ENCODE measurements at regions not wholly inside any gene's neighbourhood (a gene's known extent, or its start where the extent isn't known, plus 50 kb on each side); places are given as distances from the start of the nearest gene placed in this dataset.

DNA sequence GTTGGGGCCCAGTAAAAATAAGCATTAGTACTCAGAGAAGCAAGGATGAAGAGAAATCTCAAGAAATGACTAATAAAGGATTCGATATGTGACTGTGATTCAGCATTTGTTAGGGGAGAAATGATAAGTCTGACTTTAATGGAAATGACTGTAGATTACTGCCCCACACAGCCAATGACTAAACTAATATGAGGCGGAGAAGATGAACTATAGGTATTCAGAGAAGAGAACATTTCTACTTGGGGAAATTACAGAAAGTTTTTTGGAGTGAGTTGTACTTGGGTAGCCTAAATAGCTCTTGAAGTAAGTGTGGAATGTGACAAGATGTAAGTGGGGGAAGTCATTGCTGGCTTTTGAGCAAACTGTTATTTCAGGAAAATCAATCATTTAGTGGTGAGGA, 380.0 kb downstream of the PDCD6IP start:
- TF ChIP-seq, protein P1, sequence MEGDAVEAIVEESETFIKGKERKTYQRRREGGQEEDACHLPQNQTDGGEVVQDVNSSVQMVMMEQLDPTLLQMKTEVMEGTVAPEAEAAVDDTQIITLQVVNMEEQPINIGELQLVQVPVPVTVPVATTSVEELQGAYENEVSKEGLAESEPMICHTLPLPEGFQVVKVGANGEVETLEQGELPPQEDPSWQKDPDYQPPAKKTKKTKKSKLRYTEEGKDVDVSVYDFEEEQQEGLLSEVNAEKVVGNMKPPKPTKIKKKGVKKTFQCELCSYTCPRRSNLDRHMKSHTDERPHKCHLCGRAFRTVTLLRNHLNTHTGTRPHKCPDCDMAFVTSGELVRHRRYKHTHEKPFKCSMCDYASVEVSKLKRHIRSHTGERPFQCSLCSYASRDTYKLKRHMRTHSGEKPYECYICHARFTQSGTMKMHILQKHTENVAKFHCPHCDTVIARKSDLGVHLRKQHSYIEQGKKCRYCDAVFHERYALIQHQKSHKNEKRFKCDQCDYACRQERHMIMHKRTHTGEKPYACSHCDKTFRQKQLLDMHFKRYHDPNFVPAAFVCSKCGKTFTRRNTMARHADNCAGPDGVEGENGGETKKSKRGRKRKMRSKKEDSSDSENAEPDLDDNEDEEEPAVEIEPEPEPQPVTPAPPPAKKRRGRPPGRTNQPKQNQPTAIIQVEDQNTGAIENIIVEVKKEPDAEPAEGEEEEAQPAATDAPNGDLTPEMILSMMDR (IDR thresholded peaks at IDR 0.05; ENCODE audit: insufficient read depth, low read length) = no peak
- TF ChIP-seq POLR2AphosphoS5 (IDR thresholded peaks at IDR 0.05; ENCODE audit: low read depth) = no peak
- TF ChIP-seq SPI1 (IDR thresholded peaks at IDR 0.05; ENCODE audit: borderline replicate concordance, low read depth) = no peak
- TF ChIP-seq GABPA (IDR thresholded peaks at IDR 0.05; ENCODE audit: low read depth) = no peak
- TF ChIP-seq, protein P2, sequence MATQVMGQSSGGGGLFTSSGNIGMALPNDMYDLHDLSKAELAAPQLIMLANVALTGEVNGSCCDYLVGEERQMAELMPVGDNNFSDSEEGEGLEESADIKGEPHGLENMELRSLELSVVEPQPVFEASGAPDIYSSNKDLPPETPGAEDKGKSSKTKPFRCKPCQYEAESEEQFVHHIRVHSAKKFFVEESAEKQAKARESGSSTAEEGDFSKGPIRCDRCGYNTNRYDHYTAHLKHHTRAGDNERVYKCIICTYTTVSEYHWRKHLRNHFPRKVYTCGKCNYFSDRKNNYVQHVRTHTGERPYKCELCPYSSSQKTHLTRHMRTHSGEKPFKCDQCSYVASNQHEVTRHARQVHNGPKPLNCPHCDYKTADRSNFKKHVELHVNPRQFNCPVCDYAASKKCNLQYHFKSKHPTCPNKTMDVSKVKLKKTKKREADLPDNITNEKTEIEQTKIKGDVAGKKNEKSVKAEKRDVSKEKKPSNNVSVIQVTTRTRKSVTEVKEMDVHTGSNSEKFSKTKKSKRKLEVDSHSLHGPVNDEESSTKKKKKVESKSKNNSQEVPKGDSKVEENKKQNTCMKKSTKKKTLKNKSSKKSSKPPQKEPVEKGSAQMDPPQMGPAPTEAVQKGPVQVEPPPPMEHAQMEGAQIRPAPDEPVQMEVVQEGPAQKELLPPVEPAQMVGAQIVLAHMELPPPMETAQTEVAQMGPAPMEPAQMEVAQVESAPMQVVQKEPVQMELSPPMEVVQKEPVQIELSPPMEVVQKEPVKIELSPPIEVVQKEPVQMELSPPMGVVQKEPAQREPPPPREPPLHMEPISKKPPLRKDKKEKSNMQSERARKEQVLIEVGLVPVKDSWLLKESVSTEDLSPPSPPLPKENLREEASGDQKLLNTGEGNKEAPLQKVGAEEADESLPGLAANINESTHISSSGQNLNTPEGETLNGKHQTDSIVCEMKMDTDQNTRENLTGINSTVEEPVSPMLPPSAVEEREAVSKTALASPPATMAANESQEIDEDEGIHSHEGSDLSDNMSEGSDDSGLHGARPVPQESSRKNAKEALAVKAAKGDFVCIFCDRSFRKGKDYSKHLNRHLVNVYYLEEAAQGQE (IDR thresholded peaks at IDR 0.05; ENCODE audit: insufficient replicate concordance, low read depth) = no peak
- no peak for DNase-seq (ENCODE audit: low read depth in 1 of 2, low spot score in 1 of 2)
- Histone ChIP-seq H3K4me3 (replicated peaks; ENCODE audit: insufficient read depth, low read length) (no peak overlapping the region), H3K27ac (replicated peaks) (no peak overlapping the region), H3K27me3 (ENCODE audit: insufficient read depth, poor library complexity, severe bottlenecking) (no peaks in the 10 kb centered on the region)

DNA sequence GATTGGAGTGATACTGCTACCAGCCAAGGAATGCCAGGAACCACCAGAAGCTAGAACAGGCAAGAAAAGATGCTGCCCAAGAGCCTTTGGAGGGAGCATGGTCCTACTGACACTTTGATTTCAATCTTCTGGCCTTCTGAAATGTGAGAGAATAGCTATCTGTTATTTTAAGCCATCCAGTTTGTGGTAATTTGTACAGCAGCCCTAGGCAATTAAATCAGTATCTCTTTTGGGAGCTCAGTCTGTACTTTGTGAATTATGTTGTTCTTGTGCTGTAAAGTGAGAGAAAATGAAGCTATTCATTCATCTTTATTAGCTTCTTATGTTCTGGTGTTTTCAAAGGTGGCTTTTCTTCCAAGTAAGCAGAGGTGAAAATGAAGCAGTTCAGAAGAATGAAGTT, 381.3 kb downstream of the PDCD6IP start:
- Histone ChIP-seq H3K27ac (replicated peaks) (no peak overlapping the region), H3K4me3 (replicated peaks; ENCODE audit: insufficient read depth, low read length) (no peak overlapping the region), H3K27me3 (ENCODE audit: insufficient read depth, poor library complexity, severe bottlenecking) (no peaks in the 10 kb centered on the region)
- TF ChIP-seq, protein P1 (IDR thresholded peaks at IDR 0.05; ENCODE audit: insufficient read depth, low read length) = no peak
- TF ChIP-seq POLR2AphosphoS5 (IDR thresholded peaks at IDR 0.05; ENCODE audit: low read depth) = no peak
- TF ChIP-seq SPI1 (IDR thresholded peaks at IDR 0.05; ENCODE audit: borderline replicate concordance, low read depth) = no peak
- TF ChIP-seq, protein P2 (IDR thresholded peaks at IDR 0.05; ENCODE audit: insufficient replicate concordance, low read depth) = no peak
- TF ChIP-seq GABPA (IDR thresholded peaks at IDR 0.05; ENCODE audit: low read depth) = no peak
- no peak for DNase-seq (ENCODE audit: low read depth in 1 of 2, low spot score in 1 of 2)

DNA sequence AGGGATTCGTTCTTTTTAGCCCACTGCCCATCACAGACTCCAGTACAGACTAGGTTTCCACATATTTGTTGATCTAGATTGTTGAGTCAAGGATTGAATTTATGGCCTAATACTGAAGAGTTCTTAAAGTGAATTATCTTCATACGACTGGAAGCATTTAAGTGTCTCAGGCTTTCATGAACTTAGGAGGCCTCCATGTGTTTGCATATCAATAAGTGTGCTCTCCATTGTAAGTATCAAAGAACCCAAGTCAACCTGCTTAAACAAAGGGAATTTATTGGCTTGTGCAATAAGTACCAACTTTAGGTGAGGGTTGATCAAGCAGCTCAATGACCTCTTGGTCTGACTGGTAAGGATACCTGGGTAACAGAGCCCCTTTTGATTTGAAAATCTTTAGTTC, 382.1 kb downstream of the PDCD6IP start:
- DNase-seq (ENCODE audit: low read depth in 1 of 2, low spot score in 1 of 2) = no peak
- TF ChIP-seq, protein P1 (IDR thresholded peaks at IDR 0.05; ENCODE audit: insufficient read depth, low read length) = no peak
- TF ChIP-seq SPI1 (IDR thresholded peaks at IDR 0.05; ENCODE audit: borderline replicate concordance, low read depth) = no peak
- TF ChIP-seq, protein P2 (IDR thresholded peaks at IDR 0.05; ENCODE audit: insufficient replicate concordance, low read depth) = no peak
- no peak for TF ChIP-seq GABPA (IDR thresholded peaks at IDR 0.05; ENCODE audit: low read depth)
- no peak overlapping the region for H3K4me3 ChIP-seq (replicated peaks; ENCODE audit: insufficient read depth, low read length)

More for the DNA sequence above, 382.1 kb downstream of the PDCD6IP start:
- no peak overlapping the region for H3K27ac ChIP-seq (replicated peaks)
- no peaks in the 10 kb centered on the region for H3K27me3 ChIP-seq (ENCODE audit: insufficient read depth, poor library complexity, severe bottlenecking)

All from HL-60 (cell line).